ENCODE measurements at regions not wholly inside any gene's neighbourhood (a gene's known extent, or its start where the extent isn't known, plus 50 kb on each side); places are given as distances from the start of the nearest gene placed in this dataset.
A peak's percentile ranks its signal among the peaks of the same experiment; 100 is the strongest.
"Not testable (repeated sequence)": the region's sequence is repeated elsewhere in the genome, so short reads cannot be mapped to it uniquely, and the experiment has no call there.

GRCh38 chr17:77066165-77066564 lies 74.6 kb upstream of the SEC14L1 start:
- TF ChIP-seq CTCF (conservative IDR thresholded peaks at IDR 0.05): no peak
- no peak overlapping the region for H3K4me3 Mint-ChIP-seq
- H3K36me3 Mint-ChIP-seq (ENCODE audit: low read depth): no peaks in the 10 kb centered on the region
- H3K27me3 Mint-ChIP-seq (ENCODE audit: low read depth): peaks cover 11% of the 10 kb centered on the region
- no peak overlapping the region for H3K27ac Mint-ChIP-seq (ENCODE audit: unreplicated experiment)
- peaks cover 9% of the 10 kb centered on the region for H3K4me1 Mint-ChIP-seq
- no peaks in the 10 kb centered on the region for H3K9me3 Mint-ChIP-seq
- no peak for DNase-seq (ENCODE audit: low read depth, low spot score)

GRCh38 chr17:77066726-77067409 lies 73.9 kb upstream of the SEC14L1 start:
- not testable (repeated sequence) for H3K9me3 Mint-ChIP-seq; H3K4me3 Mint-ChIP-seq; H3K27ac Mint-ChIP-seq (ENCODE audit: unreplicated experiment); H3K36me3 Mint-ChIP-seq (ENCODE audit: low read depth); H3K4me1 Mint-ChIP-seq
- TF ChIP-seq CTCF (conservative IDR thresholded peaks at IDR 0.05): peak; percentile 88
- peak; percentile 70 for DNase-seq (ENCODE audit: low read depth, low spot score)
- H3K27me3 Mint-ChIP-seq (ENCODE audit: low read depth): peaks cover 15% of the 10 kb centered on the region

- DNase-seq (ENCODE audit: low read depth, low spot score): no peak
- Mint-ChIP-seq H3K27ac (ENCODE audit: unreplicated experiment) (no peak overlapping the region), H3K36me3 (ENCODE audit: low read depth) (no peaks in the 10 kb centered on the region), H3K9me3 (no peaks in the 10 kb centered on the region), H3K27me3 (ENCODE audit: low read depth) (peaks cover 32% of the 10 kb centered on the region), H3K4me1 (peaks cover 9% of the 10 kb centered on the region), H3K4me3 (no peak overlapping the region)
- TF ChIP-seq CTCF (conservative IDR thresholded peaks at IDR 0.05): no peak
These were observed 71.9 kb upstream of the SEC14L1 start for GRCh38 chr17:77068915-77069314.

- Mint-ChIP-seq H3K9me3 (no peaks in the 10 kb centered on the region), H3K4me3 (no peak overlapping the region), H3K27me3 (ENCODE audit: low read depth) (peaks cover 41% of the 10 kb centered on the region), H3K4me1 (peaks cover 9% of the 10 kb centered on the region), H3K27ac (ENCODE audit: unreplicated experiment) (no peak overlapping the region), H3K36me3 (ENCODE audit: low read depth) (no peaks in the 10 kb centered on the region)
- no peak for TF ChIP-seq CTCF (conservative IDR thresholded peaks at IDR 0.05)
- no peak for DNase-seq (ENCODE audit: low read depth, low spot score)
These were observed 69.9 kb upstream of the SEC14L1 start for GRCh38 chr17:77070888-77071279.

GRCh38 chr17:77071925-77072490 lies 68.8 kb upstream of the SEC14L1 start:
- peaks cover 17% of the 10 kb centered on the region for H3K4me1 Mint-ChIP-seq
- H3K36me3 Mint-ChIP-seq (ENCODE audit: low read depth): no peaks in the 10 kb centered on the region
- H3K27ac Mint-ChIP-seq (ENCODE audit: unreplicated experiment): no peak overlapping the region
- no peak for TF ChIP-seq CTCF (conservative IDR thresholded peaks at IDR 0.05)
- no peaks in the 10 kb centered on the region for H3K9me3 Mint-ChIP-seq
- H3K27me3 Mint-ChIP-seq (ENCODE audit: low read depth): peaks cover 39% of the 10 kb centered on the region
- no peak for DNase-seq (ENCODE audit: low read depth, low spot score)
- no peak overlapping the region for H3K4me3 Mint-ChIP-seq
